ENCODE measurements at regions not wholly inside any gene's neighbourhood (a gene's known extent, or its start where the extent isn't known, plus 50 kb on each side); places are given as distances from the start of the nearest gene placed in this dataset.

DNA sequence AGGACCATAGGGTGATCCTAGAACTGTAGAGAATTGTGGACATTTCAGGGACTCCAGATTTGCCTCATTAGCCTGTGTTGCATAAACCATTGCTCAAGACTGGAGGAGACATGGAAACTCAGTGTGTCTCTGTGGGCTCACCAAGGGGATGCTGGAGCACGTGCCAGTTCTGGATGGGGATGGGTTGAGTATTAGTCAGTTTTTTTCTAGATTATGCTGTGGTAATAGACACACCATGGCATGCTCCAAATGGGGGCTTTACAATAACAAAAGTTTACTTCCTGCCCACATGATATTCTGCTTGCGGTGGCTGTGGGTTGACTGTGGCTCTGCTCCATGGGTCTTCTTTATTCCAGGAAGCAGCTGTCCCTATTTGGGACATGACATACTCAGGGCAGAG is 125.4 kb downstream of the FOXD2 start:
- Histone ChIP-seq H3K79me2 (ENCODE audit: control insufficient read depth in 1 of 2, insufficient read depth in 2 of 2, low read length in 2 of 2) (no peaks in the 10 kb centered on the region), H2BK20ac (ENCODE audit: low read length) (no peak overlapping the region), H3K18ac (ENCODE audit: extremely low read depth, low read length) (no peak overlapping the region), H3K9me3 (ENCODE audit: insufficient read depth in 2 of 2, low read depth in 1 of 2, low read length in 1 of 2) (no peaks in the 10 kb centered on the region), H4K5ac (ENCODE audit: insufficient read length, low read depth, low read length) (no peak overlapping the region), H3K4ac (replicated peaks; ENCODE audit: insufficient read length, low read depth, low read length) (no peak overlapping the region), H3K4me1 (replicated peaks in 1 of 4; ENCODE audit: control insufficient read depth in 3 of 4, insufficient read depth in 4 of 4, low read length in 3 of 4) (peaks cover 7 to 18% (median 12%) of the 10 kb centered on the region in 4 experiments; a peak in 6 of 7 replicates), H3K27me3 (replicated peaks in 1 of 4; ENCODE audit: control insufficient read depth in 3 of 4, extremely low read depth in 1 of 4, insufficient read depth in 3 of 4, low read length in 3 of 4) (peaks cover 0 to 3% (median 0%) of the 10 kb centered on the region in 4 experiments; a peak in 4 of 7 replicates), H2BK12ac (ENCODE audit: low read depth, low read length) (no peak overlapping the region), H2AFZ (ENCODE audit: low read length) (no peak overlapping the region), H4K91ac (replicated peaks; ENCODE audit: insufficient read length, low read length) (no peak overlapping the region), H3K4me3 (ENCODE audit: extremely low read depth in 1 of 4, insufficient read depth in 2 of 4, low read depth in 3 of 4, low read length in 4 of 4) (no peak overlapping the region), H3K4me2 (ENCODE audit: insufficient read depth in 1 of 2, low read depth in 2 of 2, low read length in 2 of 2) (no peak overlapping the region), H3K14ac (ENCODE audit: insufficient read length) (no peak overlapping the region), H3K23me2 (ENCODE audit: low read depth, low read length) (peaks cover 2% of the 10 kb centered on the region; the same call in 1 of the 2 replicates), H4K8ac (ENCODE audit: extremely low read depth, insufficient read depth, low read length) (no peak overlapping the region), H4K20me1 (replicated peaks in 1 of 2; ENCODE audit: control insufficient read depth in 1 of 2, insufficient read depth in 2 of 2, low read length in 2 of 2) (no peaks in the 10 kb centered on the region), H3K9ac (replicated peaks in 1 of 4; ENCODE audit: extremely low read depth in 1 of 4, low read depth in 3 of 4, low read length in 3 of 4) (no peak overlapping the region), H3K23ac (ENCODE audit: insufficient read length) (no peak overlapping the region), H2AK5ac (ENCODE audit: low read depth, low read length) (no peak overlapping the region), H2BK120ac (replicated peaks; ENCODE audit: low read depth, low read length) (no peak overlapping the region), H3K56ac (replicated peaks; ENCODE audit: insufficient read length, low read depth, low read length) (no peak overlapping the region), H2BK5ac (ENCODE audit: low read depth, low read length) (no peak overlapping the region), H2BK15ac (ENCODE audit: low read length) (no peak overlapping the region), H3K79me1 (ENCODE audit: low read depth, low read length) (no peaks in the 10 kb centered on the region), H3K36me3 (ENCODE audit: control insufficient read depth in 2 of 4, insufficient read depth in 4 of 4, low read length in 3 of 4) (no peaks in the 10 kb centered on the region), H3K27ac (ENCODE audit: low read depth, low read length) (no peak overlapping the region)
- POLR2A ChIA-PET (ENCODE audit: partially characterized antibody) = no interaction called here
- CTCF ChIA-PET (ENCODE audit: partially characterized antibody) = interaction anchor here (0.6 to 6.2 kb wide), 10 partner anchors 8 to 152 kb away, joined by 3 to 43 read pairs (median 5); no protein-coding TSS in a partner anchor
- FAIRE-seq = no peak
- WGBS, 2 experiments (ENCODE audit: extremely low coverage in 1 of 2, insufficient coverage in 1 of 2, insufficient read length in 1 of 2, insufficient replicate concordance in 2 of 2, low coverage in 1 of 2, low lambda C conversion rate in 2 of 2, missing lambda C conversion rate in 1 of 2) = 87% methylated on average over 2 of the region's 2 CpGs; no CpG with 5 or more reads in 1 of the 2 experiments
- DNase-seq (ENCODE audit: low read depth in 1 of 2, low spot score in 2 of 2) = no peak
- TF ChIP-seq RBBP5 (IDR thresholded peaks at IDR 0.05; ENCODE audit: borderline replicate concordance, low read depth, low read length) (no peak), CEBPB (IDR thresholded peaks at IDR 0.05; ENCODE audit: low read depth, low read length) (no peak), BACH1 (IDR thresholded peaks at IDR 0.05; ENCODE audit: low read length) (no peak), TEAD4 (IDR thresholded peaks at IDR 0.05; ENCODE audit: low read depth, low read length) (no peak), RFX5 (IDR thresholded peaks at IDR 0.05; ENCODE audit: borderline replicate concordance, low read depth, low read length) (no peak), SIRT6 (IDR thresholded peaks at IDR 0.05; ENCODE audit: low read length) (no peak), SIN3A (conservative IDR thresholded peaks at IDR 0.05 in 1 of 2, IDR thresholded peaks at IDR 0.05 in 1 of 2; ENCODE audit: low read depth in 1 of 2, low read length in 2 of 2) (no peak), NANOG (IDR thresholded peaks at IDR 0.05; ENCODE audit: insufficient read depth, low read depth, low read length, poor library complexity, severe bottlenecking) (no peak), CTBP2 (IDR thresholded peaks at IDR 0.05; ENCODE audit: borderline replicate concordance, insufficient read depth, insufficient read length, low read length) (no peak), POLR2A (IDR thresholded peaks at IDR 0.05; ENCODE audit: control extremely low read depth in 1 of 2, low read depth in 2 of 2, low read length in 2 of 2) (no peak), SP4 (IDR thresholded peaks at IDR 0.05; ENCODE audit: low read length) (no peak), MAX (IDR thresholded peaks at IDR 0.05) (no peak), NRF1 (IDR thresholded peaks at IDR 0.05; ENCODE audit: low read depth, low read length) (no peak), POLR2AphosphoS5 (IDR thresholded peaks at IDR 0.05; ENCODE audit: low read depth, low read length) (no peak), ATF3 (IDR thresholded peaks at IDR 0.05; ENCODE audit: insufficient read depth, low read depth, low read length) (no peak)

Measured in H1 (cell line).